KMS-11 (cell line): ENCODE measurements at regions not wholly inside any gene's neighbourhood (a gene's known extent, or its start where the extent isn't known, plus 50 kb on each side); places are given as distances from the start of the nearest gene placed in this dataset.

Experiments
- H2AFZ ChIP-seq: fragments of 200-600 bp; sonication (generic); 2 replicates; pipeline ENCODE4 v1.6.1; 2016; ENCODE audit warnings: antibody characterized with exemption, mixed run types, low read depth
- H3K27ac ChIP-seq: fragments of 200-600 bp; sonication (generic); 2 replicates; pipeline ENCODE4 v1.6.1; 2016; ENCODE audit warnings: mild to moderate bottlenecking, mixed run types
- H3K27me3 ChIP-seq: fragments of 200-600 bp; sonication (generic); 2 replicates; pipeline ENCODE4 v1.6.1; 2017; ENCODE audit warnings: mild to moderate bottlenecking, low read depth, mixed run types, moderate library complexity; ENCODE audit not compliant: insufficient read depth
- H3K36me3 ChIP-seq: fragments of 200-600 bp; sonication (generic); 2 replicates; pipeline ENCODE4 v1.6.1; 2017; ENCODE audit warnings: mild to moderate bottlenecking, mixed run types; ENCODE audit not compliant: insufficient read depth
- H3K4me1 ChIP-seq: fragments of 200-600 bp; sonication (generic); 2 replicates; pipeline ENCODE4 v1.6.1; 2016; ENCODE audit warnings: mild to moderate bottlenecking, low read depth, mixed run types; ENCODE audit not compliant: poor library complexity, severe bottlenecking
- H3K4me2 ChIP-seq: fragments of 200-600 bp; sonication (generic); 2 replicates; pipeline ENCODE4 v1.7.0; 2016; ENCODE audit warnings: mild to moderate bottlenecking, mixed run types
- H3K4me3 ChIP-seq: fragments of 200-600 bp; sonication (generic); IDR thresholded peaks from 2 replicates; pipeline ENCODE4 v1.6.1; 2017; ENCODE audit warnings: low read depth, low read length, mixed read lengths; ENCODE audit not compliant: insufficient read depth
- H3K79me2 ChIP-seq: fragments of 200-600 bp; sonication (generic); 2 replicates; pipeline ENCODE4 v1.6.1; 2016; ENCODE audit warnings: low read depth, mixed run types; ENCODE audit not compliant: insufficient read depth
- H3K9ac ChIP-seq: fragments of 200-600 bp; sonication (generic); 2 replicates; pipeline ENCODE4 v1.6.1; 2016; ENCODE audit warnings: mild to moderate bottlenecking, mixed run types
- H4K20me1 ChIP-seq: fragments of 200-600 bp; sonication (generic); 2 replicates; pipeline ENCODE4 v1.6.1; 2016; ENCODE audit warnings: mild to moderate bottlenecking, mixed run types; ENCODE audit not compliant: insufficient read depth
- CTCF ChIP-seq: fragments of 200-600 bp; sonication (generic); conservative IDR thresholded peaks from 2 replicates; pipeline ENCODE4 v1.6.1; 2017; ENCODE audit warnings: low read depth, mild to moderate bottlenecking, antibody characterized with exemption, low read length, moderate library complexity, mixed read lengths

GRCh38 chr5:125054146-125054545, 307.7 kb upstream of the ZNF608 start:
- Histone ChIP-seq H3K27me3 (no peaks in the 10 kb centered on the region), H3K4me3 (no peak overlapping the region), H2AFZ (no peak overlapping the region), H3K9ac (no peak overlapping the region), H3K27ac (no peak overlapping the region), H3K36me3 (no peaks in the 10 kb centered on the region), H4K20me1 (no peaks in the 10 kb centered on the region), H3K4me2 (no peak overlapping the region), H3K79me2 (no peaks in the 10 kb centered on the region), H3K4me1 (no peaks in the 10 kb centered on the region)
- TF ChIP-seq CTCF: no peak

DNA sequence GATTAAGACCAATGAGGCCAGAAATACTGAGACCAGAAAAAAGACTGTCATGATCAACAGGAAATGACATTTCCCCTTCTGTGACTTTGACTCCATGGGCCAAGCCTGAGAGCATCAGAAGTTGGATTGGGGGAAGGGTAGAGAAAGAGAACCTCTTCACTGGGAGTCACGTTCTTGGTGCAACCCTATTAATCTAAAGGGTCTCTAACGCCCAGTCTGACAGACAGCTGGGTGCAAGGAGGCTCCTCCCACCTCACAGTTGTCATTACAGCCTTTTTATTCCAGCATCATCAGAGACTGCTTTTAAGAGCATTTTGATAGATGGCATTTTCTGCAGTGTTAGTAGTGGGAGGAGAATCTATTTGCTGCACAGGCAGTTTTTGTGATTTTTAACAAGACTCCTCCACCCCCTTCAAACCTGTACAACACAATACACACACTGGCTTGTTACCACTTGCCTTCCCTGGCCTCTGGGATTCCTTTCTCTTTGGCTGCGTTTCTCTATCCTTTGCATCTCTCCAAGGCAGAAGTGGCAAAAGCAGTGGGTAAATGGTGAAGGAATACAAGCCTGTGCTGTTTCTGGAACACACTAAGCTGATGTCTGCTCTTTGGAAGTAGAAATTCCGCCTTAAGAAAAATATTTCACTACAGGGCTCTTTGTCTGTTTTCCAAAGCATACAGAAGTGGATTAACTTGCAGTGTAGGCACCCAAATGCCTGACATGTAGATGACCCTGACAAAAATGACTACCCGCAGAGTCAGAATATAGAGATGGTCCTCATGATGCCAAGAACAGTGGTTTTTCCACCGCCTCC, 310.4 kb upstream of the ZNF608 start:
- Histone ChIP-seq H3K9ac (no peak overlapping the region), H3K4me2 (no peak overlapping the region), H4K20me1 (no peaks in the 10 kb centered on the region), H3K79me2 (no peaks in the 10 kb centered on the region), H2AFZ (no peak overlapping the region), H3K27me3 (no peaks in the 10 kb centered on the region), H3K4me3 (no peak overlapping the region), H3K36me3 (no peaks in the 10 kb centered on the region), H3K4me1 (no peaks in the 10 kb centered on the region), H3K27ac (no peak overlapping the region)
- TF ChIP-seq CTCF: no peak

DNA sequence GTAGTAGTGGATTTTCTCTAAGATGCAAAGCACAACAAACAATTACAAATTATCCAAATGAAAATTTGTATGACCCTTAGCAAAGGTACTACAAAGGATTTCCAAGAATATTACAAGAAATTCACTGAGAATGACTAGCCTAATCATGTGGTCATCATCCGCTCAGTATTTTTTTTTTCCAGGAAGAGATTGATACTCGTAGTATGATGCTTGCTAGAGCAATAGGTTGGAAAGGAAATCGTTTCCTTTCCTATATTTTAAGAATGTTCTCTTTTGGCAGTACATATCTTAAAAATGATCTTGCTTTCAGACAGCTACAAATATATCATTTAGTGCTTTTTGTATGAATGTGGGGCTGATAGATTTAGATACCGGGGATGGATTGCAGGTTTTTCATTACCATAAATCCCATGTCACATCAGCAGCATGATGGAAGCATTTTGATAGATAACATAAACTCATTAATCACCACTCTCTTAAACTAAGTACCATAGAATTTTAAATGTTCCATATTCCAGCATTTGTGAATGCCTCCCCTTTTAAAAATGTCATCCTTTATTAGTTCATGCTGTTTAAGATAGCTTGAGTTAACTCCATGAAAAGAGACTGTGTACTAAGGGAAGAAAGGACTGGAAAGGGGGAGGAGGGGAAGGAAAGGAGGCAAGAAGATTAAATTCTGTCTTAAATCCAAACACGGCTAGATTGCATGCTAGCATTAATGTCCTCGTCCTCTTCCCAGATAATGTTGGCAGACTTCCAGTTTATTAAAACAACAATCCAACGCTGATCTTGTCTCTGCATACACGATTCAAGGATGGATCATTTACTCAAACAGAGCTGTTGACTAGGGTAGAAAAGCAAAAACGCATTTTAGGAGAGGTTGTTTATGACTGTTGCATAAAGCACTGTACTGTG, 311.7 kb upstream of the ZNF608 start:
- H3K4me1 ChIP-seq: no peaks in the 10 kb centered on the region

More for the DNA sequence above, 311.7 kb upstream of the ZNF608 start:
- no peak overlapping the region for H3K27ac ChIP-seq
- H4K20me1 ChIP-seq: no peaks in the 10 kb centered on the region
- H2AFZ ChIP-seq: no peak overlapping the region
- H3K79me2 ChIP-seq: no peaks in the 10 kb centered on the region
- TF ChIP-seq CTCF: no peak
- H3K27me3 ChIP-seq: no peaks in the 10 kb centered on the region
- H3K4me3 ChIP-seq: no peak overlapping the region
- no peak overlapping the region for H3K4me2 ChIP-seq
- no peak overlapping the region for H3K9ac ChIP-seq
- no peaks in the 10 kb centered on the region for H3K36me3 ChIP-seq
